NOMO-1 treated with DMSO at 0.1 percent for 48 hours (cell line): ENCODE measurements at regions not wholly inside any gene's neighbourhood (a gene's known extent, or its start where the extent isn't known, plus 50 kb on each side); places are given as distances from the start of the nearest gene placed in this dataset.

ENCODE experiments used
- DNase-seq: peaks from one replicate; lab custom pipeline; 2025; ENCODE audit not compliant: unreplicated experiment; lab: John Stamatoyannopoulos, UW

GRCh38 chr18:45222180-45222579 lies 393.1 kb upstream of the SLC14A2 start:
- no peak for DNase-seq

- DNase-seq = no peak
Measured at GRCh38 chr18:45227001-45227742, 388.1 kb upstream of the SLC14A2 start.

DNA sequence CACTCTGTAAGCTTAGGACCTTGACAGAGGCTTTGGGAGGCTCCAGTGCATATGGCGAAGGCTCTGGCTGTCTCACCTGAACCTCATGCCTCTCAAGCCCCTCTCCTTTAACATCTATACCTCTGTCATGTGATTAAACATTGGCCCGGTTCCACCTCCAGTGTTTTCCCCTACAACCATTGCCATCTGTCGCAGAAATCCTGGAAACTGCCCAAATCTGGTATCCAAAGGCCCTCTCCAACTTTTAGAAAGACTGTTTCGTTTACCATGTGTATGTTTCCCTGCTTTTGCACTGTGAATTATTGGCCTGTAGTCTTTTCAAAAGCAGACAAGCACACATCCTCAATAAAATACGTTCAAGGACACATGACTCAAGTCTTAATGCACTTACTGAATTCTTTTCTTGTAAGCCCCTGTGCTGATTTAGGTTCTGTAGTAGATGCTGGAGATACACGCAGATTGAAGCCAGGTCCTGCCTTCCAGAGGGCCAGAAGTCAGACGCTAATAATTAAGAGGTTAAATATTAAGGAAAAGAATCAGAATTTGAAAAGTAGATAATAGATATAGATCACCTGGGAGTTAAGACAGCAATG lies 386.4 kb upstream of the SLC14A2 start:
- DNase-seq = no peak

GRCh38 chr18:45231617-45232016 lies 383.7 kb upstream of the SLC14A2 start:
- no peak for DNase-seq

- peak; percentile 62 for DNase-seq
Measured at GRCh38 chr18:45232061-45232460, 383.2 kb upstream of the SLC14A2 start.

DNA sequence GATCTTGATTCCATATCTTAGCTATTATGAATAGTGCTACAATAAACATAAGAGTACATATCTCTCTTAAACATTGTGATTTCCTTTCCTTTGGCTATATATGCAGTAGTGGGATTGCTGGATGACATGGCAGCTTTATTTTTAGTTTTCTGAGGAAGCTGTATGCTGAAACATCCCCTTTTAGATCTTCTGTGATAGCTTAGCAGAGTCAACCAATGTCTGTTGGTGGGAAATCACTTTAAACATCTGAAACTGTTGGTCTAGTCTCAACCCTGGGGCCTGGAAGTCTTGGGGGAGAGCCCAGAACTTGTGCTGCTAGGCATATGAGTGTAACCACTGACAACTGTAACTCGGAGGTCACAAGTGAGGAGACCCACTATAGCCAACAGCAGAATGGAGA lies 378.6 kb upstream of the SLC14A2 start:
- no peak for DNase-seq

DNA sequence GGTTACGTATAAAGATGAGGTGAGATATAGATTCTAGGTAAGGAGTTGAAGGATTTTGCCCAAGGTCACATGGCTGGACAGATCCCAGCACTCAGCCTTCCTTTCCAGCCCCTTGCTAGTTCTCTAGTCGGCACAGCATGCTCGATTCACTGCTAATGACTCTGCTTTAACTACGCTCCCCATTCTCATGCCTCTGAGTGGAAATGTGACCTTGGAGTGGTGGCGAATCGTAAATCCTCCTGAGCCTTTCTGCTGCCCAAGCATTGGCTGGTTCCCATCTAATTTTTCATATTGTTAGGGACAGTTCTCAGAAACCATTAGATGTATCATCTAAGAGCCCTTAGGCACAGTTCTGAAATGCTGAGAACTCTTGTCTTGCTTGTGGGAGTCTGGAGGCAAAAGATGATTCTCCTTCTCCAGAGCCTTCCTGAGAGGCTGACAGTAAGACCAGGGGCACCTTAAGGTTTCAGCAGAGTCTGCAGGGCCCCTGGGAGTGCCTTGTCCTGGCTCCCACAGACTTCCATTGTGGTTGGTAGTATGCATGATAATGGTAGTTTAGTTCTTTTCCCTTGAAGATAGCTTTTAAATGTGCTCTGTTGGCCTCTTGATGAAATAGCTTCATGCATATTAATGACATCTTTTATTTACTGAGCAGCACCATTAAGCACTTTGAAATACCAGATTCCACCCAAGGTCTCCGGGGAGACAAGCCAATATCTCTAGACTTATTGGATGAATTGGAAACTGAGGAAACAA lies 377.8 kb upstream of the SLC14A2 start:
- no peak for DNase-seq

GRCh38 chr18:45241271-45241670 lies 374.0 kb upstream of the SLC14A2 start:
- DNase-seq = no peak

- no peak for DNase-seq
Measured at GRCh38 chr18:45241982-45242565, 373.2 kb upstream of the SLC14A2 start.

GRCh38 chr18:45243340-45244110 lies 371.8 kb upstream of the SLC14A2 start:
- no peak for DNase-seq

DNA sequence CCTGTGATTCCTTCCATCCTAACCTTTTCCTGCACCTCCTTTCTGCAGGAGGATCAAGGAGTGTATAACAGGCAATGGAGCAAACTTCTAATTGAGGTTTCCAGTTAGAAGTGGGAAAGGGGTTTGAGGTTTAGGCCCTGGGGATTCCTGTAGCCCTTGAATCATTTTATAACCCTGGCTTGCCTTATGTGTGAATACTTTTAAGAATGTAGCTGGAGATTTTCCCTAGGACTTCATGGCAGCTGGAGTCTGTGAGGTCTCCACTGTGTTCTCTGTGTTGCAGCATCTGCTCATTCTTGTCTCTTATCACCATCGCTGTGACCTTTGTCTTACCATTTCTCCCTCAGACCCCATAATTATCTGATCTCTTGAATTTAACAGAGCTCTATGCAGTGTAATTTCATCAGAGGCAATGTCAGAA lies 370.2 kb upstream of the SLC14A2 start:
- no peak for DNase-seq

DNA sequence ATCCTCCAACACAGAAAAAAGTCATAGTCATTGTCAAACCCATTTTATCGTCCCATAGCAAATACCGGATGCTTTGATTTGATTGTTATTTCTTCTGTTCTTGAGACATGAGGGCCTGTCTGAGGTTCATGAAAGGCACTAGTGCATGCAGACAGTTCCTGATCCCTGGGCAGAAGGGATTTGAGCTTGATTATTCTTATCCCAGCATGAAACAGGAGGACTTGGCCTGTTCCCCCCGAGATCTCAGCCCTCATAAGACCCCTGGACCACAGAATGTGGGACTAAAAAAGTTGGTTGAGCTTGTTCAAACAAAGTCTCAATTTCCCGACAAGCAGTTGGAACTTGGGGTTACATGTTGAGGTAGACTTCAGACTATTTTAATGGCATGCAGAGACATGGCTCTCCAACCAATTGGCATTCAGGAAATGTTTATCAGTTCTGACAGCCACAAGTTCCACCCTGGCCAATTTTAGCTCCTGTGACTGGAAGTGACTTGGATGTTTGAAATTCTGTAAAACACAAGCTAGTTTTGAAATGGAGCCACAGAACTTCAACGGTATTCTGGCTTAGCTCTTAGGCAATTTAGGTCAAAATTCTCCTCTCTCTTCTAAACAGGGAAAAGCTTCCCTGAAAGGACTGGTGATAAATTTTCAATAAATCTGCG lies 366.9 kb upstream of the SLC14A2 start:
- DNase-seq = no peak

DNA sequence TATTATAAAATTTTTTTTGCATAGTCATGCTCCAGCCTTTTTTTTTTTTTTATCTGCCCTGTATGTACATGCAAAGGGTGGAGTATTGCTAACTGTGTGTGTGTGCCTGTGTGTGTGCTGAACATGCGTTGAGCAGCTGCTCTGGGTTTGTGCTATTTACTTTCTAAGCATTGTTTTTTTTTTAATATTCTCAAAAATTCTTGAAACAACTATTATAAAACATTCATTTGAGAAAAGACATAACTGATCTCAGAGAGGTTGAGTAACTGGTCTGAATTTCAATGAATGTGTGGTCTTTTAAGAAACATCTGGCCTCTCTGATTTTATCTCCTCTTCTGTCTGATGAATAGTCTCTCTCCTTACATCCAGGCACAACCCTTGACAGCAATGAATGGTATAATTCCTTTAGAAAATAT lies 366.0 kb upstream of the SLC14A2 start:
- no peak for DNase-seq

- DNase-seq = no peak
Measured at GRCh38 chr18:45250479-45250878, 364.8 kb upstream of the SLC14A2 start.

- DNase-seq = no peak
Measured at GRCh38 chr18:45251236-45251635, 364.0 kb upstream of the SLC14A2 start.

GRCh38 chr18:45252474-45252873 lies 362.8 kb upstream of the SLC14A2 start:
- DNase-seq = no peak

GRCh38 chr18:45253056-45253565 lies 362.2 kb upstream of the SLC14A2 start:
- DNase-seq = no peak

- no peak for DNase-seq
Measured at GRCh38 chr18:45253973-45254708, 361.1 kb upstream of the SLC14A2 start.

DNA sequence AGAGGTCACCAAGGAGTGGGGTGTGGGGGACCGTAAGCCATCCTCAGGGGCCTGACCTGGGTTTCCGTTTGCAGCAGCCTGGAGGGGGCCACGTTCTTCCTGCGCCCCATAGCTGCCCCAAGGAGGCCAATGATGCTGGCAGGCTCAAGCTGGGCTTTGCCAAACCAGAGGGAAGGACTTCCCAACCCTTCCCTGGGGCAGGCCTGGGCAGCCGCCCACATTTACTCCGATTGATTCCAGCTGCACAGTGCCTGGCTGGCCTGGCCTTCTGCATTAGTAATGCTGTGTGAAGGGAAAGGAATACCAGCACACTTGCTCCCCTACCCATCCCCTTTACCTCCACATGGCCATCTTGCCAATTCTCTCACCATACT lies 360.6 kb upstream of the SLC14A2 start:
- no peak for DNase-seq
